ENCODE measurements at regions not wholly inside any gene's neighbourhood (a gene's known extent, or its start where the extent isn't known, plus 50 kb on each side); places are given as distances from the start of the nearest gene placed in this dataset.

- TF ChIP-seq POLR2AphosphoS5 (IDR thresholded peaks at IDR 0.05) (no peak), CTCF (IDR thresholded peaks at IDR 0.05) (no peak), POLR2A (IDR thresholded peaks at IDR 0.05) (no peak), EP300 (IDR thresholded peaks at IDR 0.05) (no peak)
- ATAC-seq: peak; percentile 36
- 0 to 15% methylated on average over 8 of the region's 8 CpGs for WGBS, 2 donors (ENCODE audit: low coverage in 1 of 2)
- peak overlapping the region; percentile 26 to 40 for H3K4me3 ChIP-seq
- no peaks in the 10 kb centered on the region for H3K36me3 ChIP-seq
- H3K9me3 ChIP-seq: no peaks in the 10 kb centered on the region
- H3K4me1 ChIP-seq: peaks cover 0 to 29% (median 0%) of the 10 kb centered on the region in 3 donors
- peak overlapping the region in 3 of 4 donors; percentile 37 to 62 (median 60) for H3K27ac ChIP-seq
- no peaks in the 10 kb centered on the region for H3K27me3 ChIP-seq
Observed at GRCh38 chr3:150083655-150084042, 113.0 kb upstream of the PFN2 start.

GRCh38 chr3:150082898-150083654, 112.4 kb upstream of the PFN2 start:
- no peak for ATAC-seq
- H3K4me3 ChIP-seq: peak overlapping the region; percentile 26 to 40
- no peaks in the 10 kb centered on the region for H3K36me3 ChIP-seq
- peak overlapping the region in 3 of 4 donors; percentile 37 to 62 (median 60) for H3K27ac ChIP-seq
- TF ChIP-seq POLR2AphosphoS5 (IDR thresholded peaks at IDR 0.05): no peak
- no peak for TF ChIP-seq CTCF (IDR thresholded peaks at IDR 0.05)
- no peak for TF ChIP-seq EP300 (IDR thresholded peaks at IDR 0.05)
- 44 to 64% methylated on average over 2 of the region's 2 CpGs for WGBS, 2 donors (ENCODE audit: low coverage in 1 of 2)
- no peaks in the 10 kb centered on the region for H3K27me3 ChIP-seq
- peaks cover 0 to 29% (median 0%) of the 10 kb centered on the region in 3 donors for H3K4me1 ChIP-seq
- no peaks in the 10 kb centered on the region for H3K9me3 ChIP-seq

- no peaks in the 10 kb centered on the region for H3K36me3 ChIP-seq
- WGBS, 2 donors (ENCODE audit: low coverage in 1 of 2): 38 to 53% methylated on average over 4 of the region's 4 CpGs
- H3K4me3 ChIP-seq: no peak overlapping the region
- H3K27me3 ChIP-seq: no peaks in the 10 kb centered on the region
- H3K9me3 ChIP-seq: peaks cover 0 to 7% (median 0%) of the 10 kb centered on the region in 3 donors
- TF ChIP-seq EP300 (IDR thresholded peaks at IDR 0.05): no peak
- no peak for TF ChIP-seq POLR2A (IDR thresholded peaks at IDR 0.05)
- TF ChIP-seq POLR2AphosphoS5 (IDR thresholded peaks at IDR 0.05): no peak
- no peak for TF ChIP-seq CTCF (IDR thresholded peaks at IDR 0.05)
- no peak overlapping the region for H3K27ac ChIP-seq
- no peak for ATAC-seq
- H3K4me1 ChIP-seq: peaks cover 0 to 29% (median 0%) of the 10 kb centered on the region in 3 donors
Observed at GRCh38 chr3:150081084-150081483, 110.4 kb upstream of the PFN2 start.

- no peak for TF ChIP-seq CTCF (IDR thresholded peaks at IDR 0.05)
- TF ChIP-seq POLR2AphosphoS5 (IDR thresholded peaks at IDR 0.05): no peak
- no peak for TF ChIP-seq POLR2A (IDR thresholded peaks at IDR 0.05)
- TF ChIP-seq EP300 (IDR thresholded peaks at IDR 0.05): no peak
- H3K9me3 ChIP-seq: peaks cover 0 to 8% (median 0%) of the 10 kb centered on the region in 3 donors
- 45 to 48% methylated on average over 3 to 4 of the region's 4 CpGs for WGBS, 2 donors (ENCODE audit: low coverage in 1 of 2)
- peak overlapping the region in 2 of 4 donors; percentile 45 to 54 for H3K27ac ChIP-seq
- peaks cover 0 to 29% (median 0%) of the 10 kb centered on the region in 3 donors for H3K4me1 ChIP-seq
- no peak for ATAC-seq
- no peaks in the 10 kb centered on the region for H3K27me3 ChIP-seq
- no peak overlapping the region for H3K4me3 ChIP-seq
- H3K36me3 ChIP-seq: no peaks in the 10 kb centered on the region
Observed at GRCh38 chr3:150080058-150080730, 109.5 kb upstream of the PFN2 start.

Measured in gastroesophageal sphincter (tissue), 4 donors.